B cell (primary cell): ENCODE measurements at regions not wholly inside any gene's neighbourhood (a gene's known extent, or its start where the extent isn't known, plus 50 kb on each side); places are given as distances from the start of the nearest gene placed in this dataset.

Experiments used
- ATAC-seq: fragments of 200-7000 bp; cut with Tn5 transposase; one replicate; pipeline ENCODE4 v1.10.0; 2021; ENCODE audit warnings: low read depth, mild to moderate bottlenecking, moderate number of reproducible peaks, moderate library complexity
- CTCF ChIA-PET: fragments of 350-600 bp; sonication (Branson Sonifier 250); formaldehyde crosslinking; loops from one replicate; lab custom pipeline; 2021; ENCODE audit warnings: antibody characterized with exemption, inconsistent platforms; lab: Charles Lee
- POLR2A ChIA-PET: fragments of 350-600 bp; sonication (Branson Sonifier 250); formaldehyde crosslinking; loops from one replicate; lab custom pipeline; 2021; ENCODE audit warnings: antibody characterized with exemption; lab: Charles Lee
- DNase-seq: peaks from one replicate; pipeline ENCODE4 v3.0.0; 2013
- H2AFZ ChIP-seq: 2 replicates; pipeline ENCODE4 v1.6.1; 2012; ENCODE audit warnings: mild to moderate bottlenecking, low read depth, low read length; ENCODE audit not compliant: insufficient read depth, poor library complexity, severe bottlenecking
- H3K27ac ChIP-seq, 2 donors: 1 replicate in 1 of 2; 2 replicates in 1 of 2; pipeline ENCODE4 v1.5.1; 2012 to 2013; ENCODE audit warnings: low read length in 2 of 2, mild to moderate bottlenecking in 2 of 2, moderate library complexity in 1 of 2
- H3K27me3 ChIP-seq, 4 experiments: fragments of 200-600 bp in 1 of 4; sonication (generic) in 1 of 4; replicated peaks in 1 of 4; 1 replicate in 2 of 4; 2 replicates in 2 of 4; pipeline versions ENCODE4 v1.6.1 to v1.7.0; 2013 to 2016; ENCODE audit warnings: low read length in 3 of 4, mild to moderate bottlenecking in 2 of 4, mixed read lengths in 1 of 4, moderate library complexity in 1 of 4; ENCODE audit not compliant: insufficient read depth in 4 of 4, control insufficient read depth in 3 of 4; ENCODE audit errors: control extremely low read depth in 1 of 4
- H3K36me3 ChIP-seq, 2 experiments: replicated peaks in 1 of 2; 1 replicate in 1 of 2; 2 replicates in 1 of 2; pipeline versions ENCODE4 v1.6.1 to v1.7.1; 2013; ENCODE audit warnings: low read length in 1 of 2; ENCODE audit not compliant: insufficient read depth in 2 of 2, control insufficient read depth in 1 of 2; ENCODE audit errors: control extremely low read depth in 1 of 2, extremely low read depth in 1 of 2
- H3K4me1 ChIP-seq, 2 donors: fragments of 200-600 bp in 1 of 2; sonication (generic) in 1 of 2; 1 replicate in 1 of 2; 2 replicates in 1 of 2; pipeline versions ENCODE4 v1.5.1 to v1.6.1; 2013 to 2017; ENCODE audit warnings: low read length in 2 of 2; ENCODE audit not compliant: control insufficient read depth in 2 of 2, insufficient read depth in 2 of 2
- H3K4me2 ChIP-seq: replicated peaks from 2 replicates; pipeline ENCODE3; 2012; ENCODE audit warnings: mild to moderate bottlenecking, low read depth, low read length; ENCODE audit not compliant: poor library complexity, severe bottlenecking
- H3K4me3 ChIP-seq, 5 experiments: fragments of 200-600 bp in 1 of 5; sonication (generic) in 1 of 5; 1 replicate in 3 of 5; 2 replicates in 2 of 5; pipeline versions ENCODE4 v1.5.1 to v1.7.0; 2011 to 2016; ENCODE audit warnings: low read length in 4 of 5, mild to moderate bottlenecking in 4 of 5, low read depth in 2 of 5, control low read depth in 1 of 5, moderate library complexity in 1 of 5; ENCODE audit not compliant: insufficient read depth in 1 of 5; ENCODE audit errors: control extremely low read depth in 1 of 5, extremely low read depth in 1 of 5
- H3K79me2 ChIP-seq: fragments of 200-600 bp; sonication (generic); one replicate; pipeline ENCODE4 v1.6.0; 2016; ENCODE audit warnings: low read length; ENCODE audit not compliant: control insufficient read depth, insufficient read depth
- H3K9ac ChIP-seq: fragments of 200-600 bp; sonication (generic); 2 replicates; pipeline ENCODE4 v1.6.1; 2017; ENCODE audit warnings: mild to moderate bottlenecking, low read length, moderate library complexity
- H3K9me3 ChIP-seq, 3 donors: one replicate each; pipeline versions ENCODE4 v1.6.1 to v1.7.1; 2013; ENCODE audit warnings: low read length in 2 of 3; ENCODE audit not compliant: control insufficient read depth in 2 of 3, insufficient read depth in 1 of 3; ENCODE audit errors: control extremely low read depth in 1 of 3
- H4K20me1 ChIP-seq: 2 replicates; pipeline ENCODE4 v1.6.0; 2012; ENCODE audit warnings: mild to moderate bottlenecking, low read length; ENCODE audit not compliant: insufficient read depth, control insufficient read depth, poor library complexity, severe bottlenecking
- H3K27ac Mint-ChIP-seq: one replicate; pipeline ENCODE4 v1.8.0; 2021; ENCODE audit warnings: mixed read lengths
- H3K27me3 Mint-ChIP-seq: one replicate; pipeline ENCODE4 v1.8.0; 2021; ENCODE audit warnings: mixed read lengths
- H3K4me1 Mint-ChIP-seq: one replicate; pipeline ENCODE4 v1.8.0; 2021; ENCODE audit warnings: mixed read lengths
- H3K4me3 Mint-ChIP-seq: one replicate; pipeline ENCODE4 v1.8.0; 2021; ENCODE audit warnings: mixed read lengths
- H3K9me3 Mint-ChIP-seq: one replicate; pipeline ENCODE4 v1.8.0; 2022; ENCODE audit warnings: mixed read lengths; ENCODE audit not compliant: insufficient read depth
- EZH2 ChIP-seq: IDR thresholded peaks from 2 replicates; pipeline ENCODE4 v1.6.1; 2012; ENCODE audit warnings: borderline replicate concordance, low read depth, mild to moderate bottlenecking, moderate library complexity, low read length; ENCODE audit not compliant: insufficient read depth, poor library complexity, severe bottlenecking
- WGBS: methylation state at CpG from one replicate; pipeline ENCODE4 v1.1.5; 2013; ENCODE audit warnings: missing lambda C conversion rate; ENCODE audit not compliant: insufficient coverage; 5-methylcytosine and 5-hydroxymethylcytosine counted together
- intact Hi-C: fragments of 100-400 bp; cut with micrococcal nuclease; formaldehyde crosslinking; loops from one replicate; pipeline ENCODE4 v1.10.0; 2022
- TF ChIP-seq, protein P1 (sequence below): fragments of 200-600 bp; IDR thresholded peaks from one replicate; pipeline ENCODE4 v1.8.0; 2022; ENCODE audit warnings: antibody characterized with exemption, mild to moderate bottlenecking

DNA sequence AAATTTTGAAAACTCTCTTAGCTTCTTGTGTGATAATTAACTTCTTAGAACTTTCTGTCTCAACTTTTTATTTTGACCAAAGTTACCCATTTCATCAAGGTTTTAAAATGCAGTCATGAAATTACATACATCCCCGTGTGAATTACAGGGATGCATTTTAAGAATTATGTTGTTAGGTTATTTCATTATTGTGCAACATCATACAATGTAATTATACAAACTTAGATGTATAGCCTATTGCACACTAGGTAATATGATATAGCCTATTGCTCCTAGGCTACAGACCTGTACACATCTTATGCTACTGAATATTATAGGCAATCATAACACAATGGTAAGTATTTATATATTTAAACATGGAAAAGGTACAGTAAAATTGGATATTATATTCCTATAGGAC is 228.1 kb upstream of the C11orf87 start:
- Histone ChIP-seq H3K79me2 (no peaks in the 10 kb centered on the region), H4K20me1 (no peaks in the 10 kb centered on the region), H3K4me3 (no peak overlapping the region), H3K27ac (no peak overlapping the region), H3K27me3 (no peaks in the 10 kb centered on the region), H3K4me1 (no peaks in the 10 kb centered on the region), H3K9ac (no peak overlapping the region), H3K36me3 (no peaks in the 10 kb centered on the region), H3K4me2 (no peak overlapping the region), H2AFZ (no peak overlapping the region), H3K9me3 (peaks cover 0 to 8% (median 0%) of the 10 kb centered on the region in 3 donors)
- Mint-ChIP-seq H3K4me3 (no peak overlapping the region), H3K27ac (no peak overlapping the region), H3K27me3 (no peaks in the 10 kb centered on the region), H3K9me3 (peaks cover 9% of the 10 kb centered on the region), H3K4me1 (no peaks in the 10 kb centered on the region)
- ChIA-PET CTCF (no interaction called here), POLR2A (no interaction called here)
- DNase-seq (no peak), ATAC-seq (no peak)
- WGBS, result no CpG with 5 or more reads among the region's 1 CpG
- intact Hi-C loops, result no loop called here
- TF ChIP-seq, protein P1, sequence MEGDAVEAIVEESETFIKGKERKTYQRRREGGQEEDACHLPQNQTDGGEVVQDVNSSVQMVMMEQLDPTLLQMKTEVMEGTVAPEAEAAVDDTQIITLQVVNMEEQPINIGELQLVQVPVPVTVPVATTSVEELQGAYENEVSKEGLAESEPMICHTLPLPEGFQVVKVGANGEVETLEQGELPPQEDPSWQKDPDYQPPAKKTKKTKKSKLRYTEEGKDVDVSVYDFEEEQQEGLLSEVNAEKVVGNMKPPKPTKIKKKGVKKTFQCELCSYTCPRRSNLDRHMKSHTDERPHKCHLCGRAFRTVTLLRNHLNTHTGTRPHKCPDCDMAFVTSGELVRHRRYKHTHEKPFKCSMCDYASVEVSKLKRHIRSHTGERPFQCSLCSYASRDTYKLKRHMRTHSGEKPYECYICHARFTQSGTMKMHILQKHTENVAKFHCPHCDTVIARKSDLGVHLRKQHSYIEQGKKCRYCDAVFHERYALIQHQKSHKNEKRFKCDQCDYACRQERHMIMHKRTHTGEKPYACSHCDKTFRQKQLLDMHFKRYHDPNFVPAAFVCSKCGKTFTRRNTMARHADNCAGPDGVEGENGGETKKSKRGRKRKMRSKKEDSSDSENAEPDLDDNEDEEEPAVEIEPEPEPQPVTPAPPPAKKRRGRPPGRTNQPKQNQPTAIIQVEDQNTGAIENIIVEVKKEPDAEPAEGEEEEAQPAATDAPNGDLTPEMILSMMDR, result no peak
- TF ChIP-seq EZH2, result no peak

DNA sequence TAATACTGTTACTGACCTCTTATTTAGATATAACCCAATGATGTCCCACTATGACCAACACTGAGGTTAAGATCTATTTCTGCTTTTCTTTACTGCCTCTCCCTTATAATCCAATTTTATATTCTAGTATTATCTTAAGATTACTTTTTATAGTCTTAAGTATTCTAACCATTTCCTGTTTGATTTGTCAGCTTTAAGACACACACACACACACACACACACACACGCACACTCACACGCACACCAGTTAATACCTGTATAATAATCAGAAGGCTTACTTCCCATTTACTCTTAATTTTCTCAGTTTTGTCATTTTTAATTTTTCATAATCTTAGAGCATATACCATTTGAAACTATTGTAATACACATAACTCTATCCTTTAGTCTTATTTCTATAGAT is 226.0 kb upstream of the C11orf87 start:
- Histone ChIP-seq H3K9ac (no peak overlapping the region), H3K79me2 (no peaks in the 10 kb centered on the region), H4K20me1 (no peaks in the 10 kb centered on the region), H3K4me2 (no peak overlapping the region), H2AFZ (no peak overlapping the region), H3K4me3 (no peak overlapping the region), H3K36me3 (no peaks in the 10 kb centered on the region), H3K9me3 (peaks cover 0 to 8% (median 0%) of the 10 kb centered on the region in 3 donors), H3K27me3 (no peaks in the 10 kb centered on the region), H3K27ac (no peak overlapping the region), H3K4me1 (no peaks in the 10 kb centered on the region)
- DNase-seq, result no peak
- no CpG with 5 or more reads among the region's 2 CpGs for WGBS
- Mint-ChIP-seq H3K4me3 (no peak overlapping the region), H3K27me3 (no peaks in the 10 kb centered on the region), H3K9me3 (peaks cover 5% of the 10 kb centered on the region), H3K4me1 (no peaks in the 10 kb centered on the region), H3K27ac (no peak overlapping the region)
- ATAC-seq, result no peak
- intact Hi-C loops, result no loop called here
- no peak for TF ChIP-seq EZH2
- TF ChIP-seq, protein P1, result no peak
- ChIA-PET CTCF (no interaction called here), POLR2A (no interaction called here)
